SK-N-SH treated with all-trans-retinoic acid at 6 μM for 48 hours (cell line): ENCODE measurements at regions not wholly inside any gene's neighbourhood (a gene's known extent, or its start where the extent isn't known, plus 50 kb on each side); places are given as distances from the start of the nearest gene placed in this dataset.

Source experiments
- ARNTL ChIP-seq: fragments of 450-650 bp; formaldehyde crosslinking; IDR thresholded peaks from 2 replicates; pipeline ENCODE4 v1.5.0; 2020; ENCODE audit warnings: low read depth, mild to moderate bottlenecking, moderate library complexity, borderline replicate concordance
- SNAI2 ChIP-seq: fragments of 250-450 bp; sonication (Bioruptor Pico); IDR thresholded peaks from 2 replicates; pipeline ENCODE4 v1.5.0; 2020; ENCODE audit warnings: mild to moderate bottlenecking, moderate library complexity
- TCF4 ChIP-seq: fragments of 250-450 bp; sonication (Bioruptor Pico); IDR thresholded peaks from 2 replicates; pipeline ENCODE4 v1.8.0; 2021; ENCODE audit warnings: mild to moderate bottlenecking, moderate library complexity, borderline replicate concordance
- ZNF70 ChIP-seq: fragments of 450-650 bp; formaldehyde crosslinking; IDR thresholded peaks from 2 replicates; pipeline ENCODE4 v1.5.0; 2020; ENCODE audit warnings: mild to moderate bottlenecking, moderate library complexity
- TF ChIP-seq, protein P1 (sequence below): fragments of 250-450 bp; sonication (Bioruptor Pico); IDR thresholded peaks from 2 replicates; pipeline ENCODE4 v1.5.1; 2021; ENCODE audit warnings: mild to moderate bottlenecking, moderate library complexity
- TF ChIP-seq, protein P2 (sequence below): fragments of 250-450 bp; sonication (Bioruptor Pico); IDR thresholded peaks from 2 replicates; pipeline ENCODE4 v1.5.1; 2020; ENCODE audit warnings: low read depth, mild to moderate bottlenecking, moderate library complexity
- TF ChIP-seq, protein P3 (sequence below): fragments of 250-450 bp; sonication (Bioruptor Pico); IDR thresholded peaks from 2 replicates; pipeline ENCODE4 v1.8.0; 2021; ENCODE audit warnings: low read depth, mild to moderate bottlenecking, moderate library complexity, borderline replicate concordance
- TF ChIP-seq, protein P4 (sequence below): fragments of 250-450 bp; sonication (Bioruptor Pico); IDR thresholded peaks from 2 replicates; pipeline ENCODE4 v1.8.0; 2020; ENCODE audit warnings: mild to moderate bottlenecking, moderate library complexity, borderline replicate concordance

DNA sequence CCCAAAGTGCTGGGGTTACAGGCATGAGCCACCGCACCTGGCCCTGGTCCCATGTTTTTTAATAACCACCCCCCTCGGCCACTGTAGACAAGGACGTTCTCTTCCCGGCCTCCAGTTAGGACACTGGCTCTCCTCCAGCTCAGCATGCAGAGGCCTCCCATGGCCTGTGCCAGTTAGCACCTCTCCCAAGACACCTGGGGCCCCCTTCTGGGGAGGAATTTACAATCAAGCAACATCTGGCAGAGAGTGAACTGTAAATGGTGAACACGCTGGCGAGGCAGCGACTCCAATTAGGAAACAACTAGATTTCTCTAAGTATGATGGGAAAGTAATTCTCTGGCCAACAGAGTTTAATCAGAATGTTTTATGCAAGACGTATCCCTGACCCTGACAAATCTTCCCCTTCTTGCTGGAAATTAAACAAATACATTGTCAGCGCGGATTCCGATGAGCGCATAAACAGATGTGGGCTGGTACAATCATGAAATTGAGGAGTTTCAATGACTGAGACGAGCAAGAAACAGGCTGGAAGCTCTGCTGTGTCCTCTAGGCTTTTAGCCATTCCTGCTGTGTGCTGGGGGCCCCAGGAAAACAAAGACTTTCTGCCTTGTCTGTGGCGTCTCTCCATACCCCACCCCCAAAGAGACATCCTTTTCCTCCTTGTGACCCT is 61.7 kb upstream of the DLK1 start:
- TF ChIP-seq, protein P1, sequence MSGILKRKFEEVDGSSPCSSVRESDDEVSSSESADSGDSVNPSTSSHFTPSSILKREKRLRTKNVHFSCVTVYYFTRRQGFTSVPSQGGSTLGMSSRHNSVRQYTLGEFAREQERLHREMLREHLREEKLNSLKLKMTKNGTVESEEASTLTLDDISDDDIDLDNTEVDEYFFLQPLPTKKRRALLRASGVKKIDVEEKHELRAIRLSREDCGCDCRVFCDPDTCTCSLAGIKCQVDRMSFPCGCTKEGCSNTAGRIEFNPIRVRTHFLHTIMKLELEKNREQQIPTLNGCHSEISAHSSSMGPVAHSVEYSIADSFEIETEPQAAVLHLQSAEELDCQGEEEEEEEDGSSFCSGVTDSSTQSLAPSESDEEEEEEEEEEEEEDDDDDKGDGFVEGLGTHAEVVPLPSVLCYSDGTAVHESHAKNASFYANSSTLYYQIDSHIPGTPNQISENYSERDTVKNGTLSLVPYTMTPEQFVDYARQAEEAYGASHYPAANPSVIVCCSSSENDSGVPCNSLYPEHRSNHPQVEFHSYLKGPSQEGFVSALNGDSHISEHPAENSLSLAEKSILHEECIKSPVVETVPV (CRISPR knock-in tag): no peak
- TF ChIP-seq, protein P2, sequence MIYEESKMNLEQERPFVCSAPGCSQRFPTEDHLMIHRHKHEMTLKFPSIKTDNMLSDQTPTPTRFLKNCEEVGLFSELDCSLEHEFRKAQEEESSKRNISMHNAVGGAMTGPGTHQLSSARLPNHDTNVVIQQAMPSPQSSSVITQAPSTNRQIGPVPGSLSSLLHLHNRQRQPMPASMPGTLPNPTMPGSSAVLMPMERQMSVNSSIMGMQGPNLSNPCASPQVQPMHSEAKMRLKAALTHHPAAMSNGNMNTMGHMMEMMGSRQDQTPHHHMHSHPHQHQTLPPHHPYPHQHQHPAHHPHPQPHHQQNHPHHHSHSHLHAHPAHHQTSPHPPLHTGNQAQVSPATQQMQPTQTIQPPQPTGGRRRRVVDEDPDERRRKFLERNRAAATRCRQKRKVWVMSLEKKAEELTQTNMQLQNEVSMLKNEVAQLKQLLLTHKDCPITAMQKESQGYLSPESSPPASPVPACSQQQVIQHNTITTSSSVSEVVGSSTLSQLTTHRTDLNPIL: no peak
- TF ChIP-seq SNAI2 (CRISPR knock-in tag) (no peak), ARNTL (CRISPR knock-in tag) (no peak), TCF4 (CRISPR knock-in tag) (no peak), ZNF70 (CRISPR knock-in tag) (no peak)
- TF ChIP-seq, protein P3, sequence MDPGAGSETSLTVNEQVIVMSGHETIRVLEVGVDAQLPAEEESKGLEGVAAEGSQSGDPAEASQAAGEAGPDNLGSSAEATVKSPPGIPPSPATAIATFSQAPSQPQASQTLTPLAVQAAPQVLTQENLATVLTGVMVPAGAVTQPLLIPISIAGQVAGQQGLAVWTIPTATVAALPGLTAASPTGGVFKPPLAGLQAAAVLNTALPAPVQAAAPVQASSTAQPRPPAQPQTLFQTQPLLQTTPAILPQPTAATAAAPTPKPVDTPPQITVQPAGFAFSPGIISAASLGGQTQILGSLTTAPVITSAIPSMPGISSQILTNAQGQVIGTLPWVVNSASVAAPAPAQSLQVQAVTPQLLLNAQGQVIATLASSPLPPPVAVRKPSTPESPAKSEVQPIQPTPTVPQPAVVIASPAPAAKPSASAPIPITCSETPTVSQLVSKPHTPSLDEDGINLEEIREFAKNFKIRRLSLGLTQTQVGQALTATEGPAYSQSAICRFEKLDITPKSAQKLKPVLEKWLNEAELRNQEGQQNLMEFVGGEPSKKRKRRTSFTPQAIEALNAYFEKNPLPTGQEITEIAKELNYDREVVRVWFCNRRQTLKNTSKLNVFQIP (CRISPR knock-in tag): no peak
- TF ChIP-seq, protein P4, sequence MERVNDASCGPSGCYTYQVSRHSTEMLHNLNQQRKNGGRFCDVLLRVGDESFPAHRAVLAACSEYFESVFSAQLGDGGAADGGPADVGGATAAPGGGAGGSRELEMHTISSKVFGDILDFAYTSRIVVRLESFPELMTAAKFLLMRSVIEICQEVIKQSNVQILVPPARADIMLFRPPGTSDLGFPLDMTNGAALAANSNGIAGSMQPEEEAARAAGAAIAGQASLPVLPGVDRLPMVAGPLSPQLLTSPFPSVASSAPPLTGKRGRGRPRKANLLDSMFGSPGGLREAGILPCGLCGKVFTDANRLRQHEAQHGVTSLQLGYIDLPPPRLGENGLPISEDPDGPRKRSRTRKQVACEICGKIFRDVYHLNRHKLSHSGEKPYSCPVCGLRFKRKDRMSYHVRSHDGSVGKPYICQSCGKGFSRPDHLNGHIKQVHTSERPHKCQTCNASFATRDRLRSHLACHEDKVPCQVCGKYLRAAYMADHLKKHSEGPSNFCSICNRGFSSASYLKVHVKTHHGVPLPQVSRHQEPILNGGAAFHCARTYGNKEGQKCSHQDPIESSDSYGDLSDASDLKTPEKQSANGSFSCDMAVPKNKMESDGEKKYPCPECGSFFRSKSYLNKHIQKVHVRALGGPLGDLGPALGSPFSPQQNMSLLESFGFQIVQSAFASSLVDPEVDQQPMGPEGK (CRISPR knock-in tag): no peak
